Mesothelial cell of epicardium (in vitro differentiated cells): ENCODE measurements at regions not wholly inside any gene's neighbourhood (a gene's known extent, or its start where the extent isn't known, plus 50 kb on each side); places are given as distances from the start of the nearest gene placed in this dataset.

Experiments
- DNase-seq, 2 experiments: peaks; one replicate each; pipeline ENCODE4 v3.0.0; 2021; ENCODE audit warnings: low spot score in 2 of 2; ENCODE audit not compliant: unreplicated experiment in 2 of 2
- H3K27ac Mint-ChIP-seq: 2 replicates; pipeline ENCODE4 v1.8.0; 2021; ENCODE audit warnings: mixed read lengths
- H3K27me3 Mint-ChIP-seq: 2 replicates; pipeline ENCODE4 v1.8.0; 2021; ENCODE audit warnings: low read depth, mixed read lengths
- H3K36me3 Mint-ChIP-seq: 2 replicates; pipeline ENCODE4 v1.8.0; 2021; ENCODE audit warnings: mixed read lengths
- H3K4me1 Mint-ChIP-seq: 2 replicates; pipeline ENCODE4 v1.8.0; 2021; ENCODE audit warnings: mixed read lengths
- H3K4me3 Mint-ChIP-seq: 2 replicates; pipeline ENCODE4 v1.8.0; 2021; ENCODE audit warnings: mild to moderate bottlenecking, moderate library complexity, mixed read lengths
- H3K9me3 Mint-ChIP-seq: 2 replicates; pipeline ENCODE4 v1.8.0; 2021; ENCODE audit warnings: mixed read lengths
- CTCF ChIP-seq: fragments of 200-600 bp; sonication (generic); IDR thresholded peaks from one replicate; pipeline ENCODE4 v1.5.0; 2021; ENCODE audit warnings: antibody characterized with exemption; ENCODE audit not compliant: unreplicated experiment

GRCh38 chr18:54532962-54533361 is 58.1 kb upstream of the DYNAP start:
- no peak for TF ChIP-seq CTCF
- no peaks in the 10 kb centered on the region for H3K36me3 Mint-ChIP-seq
- no peak overlapping the region for H3K27ac Mint-ChIP-seq
- peaks cover 8% of the 10 kb centered on the region for H3K27me3 Mint-ChIP-seq
- peaks cover 7% of the 10 kb centered on the region for H3K4me1 Mint-ChIP-seq
- no peak overlapping the region for H3K4me3 Mint-ChIP-seq
- H3K9me3 Mint-ChIP-seq = peaks cover 6% of the 10 kb centered on the region
- DNase-seq = no peak
